ENCODE measurements at regions not wholly inside any gene's neighbourhood (a gene's known extent, or its start where the extent isn't known, plus 50 kb on each side); places are given as distances from the start of the nearest gene placed in this dataset.
"Not testable (repeated sequence)": the region's sequence is repeated elsewhere in the genome, so short reads cannot be mapped to it uniquely, and the experiment has no call there.

DNA sequence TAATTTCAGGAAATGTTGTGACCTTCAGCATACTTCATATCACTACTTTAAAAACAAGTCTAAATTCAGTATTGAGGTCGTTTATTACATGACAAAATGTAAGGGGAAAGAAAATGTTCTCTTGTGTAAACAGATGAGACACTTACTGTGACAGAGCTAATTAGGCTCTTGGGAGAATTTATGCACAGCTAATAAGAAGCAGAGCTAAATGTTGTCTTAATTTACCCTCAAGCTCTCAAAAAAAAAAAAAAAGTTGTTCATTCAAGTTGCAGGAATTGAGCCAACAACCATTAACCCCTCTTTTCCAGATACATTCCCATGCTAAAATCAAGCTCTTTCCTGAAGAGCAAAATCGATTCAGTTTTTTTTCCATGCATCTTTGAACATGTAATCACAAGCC, 1419.4 kb downstream of the FSCB start:
- TF ChIP-seq POLR2A (IDR thresholded peaks at IDR 0.05; ENCODE audit: low read depth) (no peak), EP300 (IDR thresholded peaks at IDR 0.05) (no peak), POLR2AphosphoS5 (IDR thresholded peaks at IDR 0.05) (no peak)
- TF ChIP-seq, protein P1, sequence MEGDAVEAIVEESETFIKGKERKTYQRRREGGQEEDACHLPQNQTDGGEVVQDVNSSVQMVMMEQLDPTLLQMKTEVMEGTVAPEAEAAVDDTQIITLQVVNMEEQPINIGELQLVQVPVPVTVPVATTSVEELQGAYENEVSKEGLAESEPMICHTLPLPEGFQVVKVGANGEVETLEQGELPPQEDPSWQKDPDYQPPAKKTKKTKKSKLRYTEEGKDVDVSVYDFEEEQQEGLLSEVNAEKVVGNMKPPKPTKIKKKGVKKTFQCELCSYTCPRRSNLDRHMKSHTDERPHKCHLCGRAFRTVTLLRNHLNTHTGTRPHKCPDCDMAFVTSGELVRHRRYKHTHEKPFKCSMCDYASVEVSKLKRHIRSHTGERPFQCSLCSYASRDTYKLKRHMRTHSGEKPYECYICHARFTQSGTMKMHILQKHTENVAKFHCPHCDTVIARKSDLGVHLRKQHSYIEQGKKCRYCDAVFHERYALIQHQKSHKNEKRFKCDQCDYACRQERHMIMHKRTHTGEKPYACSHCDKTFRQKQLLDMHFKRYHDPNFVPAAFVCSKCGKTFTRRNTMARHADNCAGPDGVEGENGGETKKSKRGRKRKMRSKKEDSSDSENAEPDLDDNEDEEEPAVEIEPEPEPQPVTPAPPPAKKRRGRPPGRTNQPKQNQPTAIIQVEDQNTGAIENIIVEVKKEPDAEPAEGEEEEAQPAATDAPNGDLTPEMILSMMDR (IDR thresholded peaks at IDR 0.05): no peak
- H3K27ac ChIP-seq (replicated peaks in 1 of 4): no peak overlapping the region
- H3K36me3 ChIP-seq: no peaks in the 10 kb centered on the region
- H3K9me3 ChIP-seq: no peaks in the 10 kb centered on the region
- no peaks in the 10 kb centered on the region for H3K27me3 ChIP-seq
- intact Hi-C loops (cut with DNase I): no loop called here
- no peaks in the 10 kb centered on the region for H3K4me1 ChIP-seq
- 48% methylated on average over 2 of the region's 2 CpGs for WGBS
- H3K4me3 ChIP-seq: no peak overlapping the region
- no peak for DNase-seq (ENCODE audit: extremely low spot score)

DNA sequence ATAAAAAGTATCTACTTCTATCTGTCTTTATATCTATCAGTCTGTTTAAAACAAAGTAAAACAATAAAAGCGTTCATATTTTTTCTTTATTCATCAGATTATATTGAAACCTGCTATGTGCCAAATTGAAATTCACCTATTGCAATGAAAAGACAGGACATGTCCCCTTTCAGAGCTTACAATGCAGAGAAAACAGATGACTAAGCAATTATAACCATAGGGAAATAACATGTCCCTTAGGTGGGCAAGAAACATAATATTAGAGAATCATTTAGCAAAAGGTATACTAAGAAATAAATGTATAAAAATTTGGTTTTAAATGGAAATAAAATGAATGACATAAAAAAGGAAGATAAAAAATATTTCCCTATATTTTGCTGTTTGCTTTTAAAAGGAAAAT, 1421.3 kb downstream of the FSCB start:
- WGBS: 77% methylated on average over 1 of the region's 1 CpG
- Histone ChIP-seq H3K27me3 (no peaks in the 10 kb centered on the region), H3K4me3 (no peak overlapping the region), H3K36me3 (no peaks in the 10 kb centered on the region), H3K4me1 (no peaks in the 10 kb centered on the region), H3K27ac (replicated peaks in 1 of 4) (no peak overlapping the region), H3K9me3 (no peaks in the 10 kb centered on the region)
- TF ChIP-seq EP300 (IDR thresholded peaks at IDR 0.05) (no peak), POLR2A (IDR thresholded peaks at IDR 0.05; ENCODE audit: low read depth) (no peak), POLR2AphosphoS5 (IDR thresholded peaks at IDR 0.05) (no peak)
- TF ChIP-seq, protein P1 (IDR thresholded peaks at IDR 0.05): no peak
- intact Hi-C loops (cut with DNase I): no loop called here
- DNase-seq (ENCODE audit: extremely low spot score): no peak

DNA sequence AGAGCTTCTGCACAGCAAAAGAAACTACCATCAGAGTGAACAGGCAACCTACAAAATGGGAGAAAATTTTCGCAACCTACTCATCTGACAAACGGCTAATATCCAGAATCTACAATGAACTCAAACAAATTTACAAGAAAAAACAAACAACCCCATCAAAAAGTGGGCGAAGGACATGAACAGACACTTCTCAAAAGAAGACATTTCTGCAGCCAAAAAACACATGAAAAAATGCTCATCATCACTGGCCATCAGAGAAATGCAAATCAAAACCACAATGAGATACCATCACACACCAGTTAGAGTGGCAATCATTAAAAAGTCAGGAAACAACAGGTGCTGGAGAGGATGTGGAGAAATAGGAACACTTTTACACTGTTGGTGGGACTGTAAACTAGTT, 1439.7 kb downstream of the FSCB start:
- 92% methylated on average over 1 of the region's 3 CpGs for WGBS
- H3K27ac ChIP-seq (replicated peaks in 1 of 4): not testable (repeated sequence)

GRCh38 chr14:43056106-43056505, 1449.4 kb downstream of the LRFN5 start:
- no peak overlapping the region for H3K4me3 ChIP-seq
- no peak for DNase-seq (ENCODE audit: extremely low spot score)
- H3K9me3 ChIP-seq: no peaks in the 10 kb centered on the region
- no peaks in the 10 kb centered on the region for H3K4me1 ChIP-seq
- H3K27ac ChIP-seq (replicated peaks in 1 of 4): no peak overlapping the region
- 61% methylated on average over 1 of the region's 1 CpG for WGBS
- TF ChIP-seq POLR2AphosphoS5 (IDR thresholded peaks at IDR 0.05): no peak
- TF ChIP-seq, protein P1 (IDR thresholded peaks at IDR 0.05): no peak
- no peak for TF ChIP-seq POLR2A (IDR thresholded peaks at IDR 0.05; ENCODE audit: low read depth)
- no peak for TF ChIP-seq EP300 (IDR thresholded peaks at IDR 0.05)
- H3K36me3 ChIP-seq: no peaks in the 10 kb centered on the region
- intact Hi-C loops (cut with DNase I): no loop called here
- no peaks in the 10 kb centered on the region for H3K27me3 ChIP-seq

More for the DNA sequence above, 1439.7 kb downstream of the FSCB start:
- H3K4me3 ChIP-seq; intact Hi-C loops (cut with DNase I); H3K36me3 ChIP-seq; H3K27me3 ChIP-seq; DNase-seq (ENCODE audit: extremely low spot score); H3K4me1 ChIP-seq; H3K9me3 ChIP-seq: not testable (repeated sequence)

- TF ChIP-seq, protein P1 (IDR thresholded peaks at IDR 0.05): no peak
- TF ChIP-seq EP300 (IDR thresholded peaks at IDR 0.05) (no peak), POLR2AphosphoS5 (IDR thresholded peaks at IDR 0.05) (no peak), POLR2A (IDR thresholded peaks at IDR 0.05; ENCODE audit: low read depth) (no peak)
- Histone ChIP-seq H3K4me3 (no peak overlapping the region), H3K27me3 (no peaks in the 10 kb centered on the region), H3K36me3 (no peaks in the 10 kb centered on the region), H3K9me3 (no peaks in the 10 kb centered on the region), H3K4me1 (no peaks in the 10 kb centered on the region), H3K27ac (replicated peaks in 1 of 4) (no peak overlapping the region)
- no peak for DNase-seq (ENCODE audit: extremely low spot score)
- intact Hi-C loops (cut with DNase I): no loop called here
- 83% methylated on average over 1 of the region's 1 CpG for WGBS
Observed at GRCh38 chr14:43052897-43053296, 1446.2 kb downstream of the LRFN5 start.
